ENCODE measurements at regions not wholly inside any gene's neighbourhood (a gene's known extent, or its start where the extent isn't known, plus 50 kb on each side); places are given as distances from the start of the nearest gene placed in this dataset.

DNA sequence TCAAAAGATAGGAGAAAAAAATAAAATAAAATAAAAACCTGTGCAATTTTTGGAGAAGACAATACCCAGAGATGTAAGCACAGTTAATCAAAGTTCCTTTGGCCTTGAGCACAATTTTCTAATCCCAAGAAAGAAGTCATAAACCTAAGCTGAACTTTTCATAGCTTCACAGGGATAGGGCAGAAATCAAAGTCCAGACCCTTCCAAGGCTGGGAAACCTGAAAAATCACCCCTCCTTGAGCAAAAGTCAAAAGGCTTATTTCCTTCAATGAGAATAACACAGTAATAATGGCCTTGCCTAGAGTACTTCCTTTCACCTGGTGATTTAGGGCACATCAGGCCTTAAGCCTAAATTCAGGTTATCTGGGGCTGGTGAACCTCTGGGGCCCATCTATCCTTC lies 415.0 kb upstream of the BTBD3 start:
- TF ChIP-seq, protein P1, sequence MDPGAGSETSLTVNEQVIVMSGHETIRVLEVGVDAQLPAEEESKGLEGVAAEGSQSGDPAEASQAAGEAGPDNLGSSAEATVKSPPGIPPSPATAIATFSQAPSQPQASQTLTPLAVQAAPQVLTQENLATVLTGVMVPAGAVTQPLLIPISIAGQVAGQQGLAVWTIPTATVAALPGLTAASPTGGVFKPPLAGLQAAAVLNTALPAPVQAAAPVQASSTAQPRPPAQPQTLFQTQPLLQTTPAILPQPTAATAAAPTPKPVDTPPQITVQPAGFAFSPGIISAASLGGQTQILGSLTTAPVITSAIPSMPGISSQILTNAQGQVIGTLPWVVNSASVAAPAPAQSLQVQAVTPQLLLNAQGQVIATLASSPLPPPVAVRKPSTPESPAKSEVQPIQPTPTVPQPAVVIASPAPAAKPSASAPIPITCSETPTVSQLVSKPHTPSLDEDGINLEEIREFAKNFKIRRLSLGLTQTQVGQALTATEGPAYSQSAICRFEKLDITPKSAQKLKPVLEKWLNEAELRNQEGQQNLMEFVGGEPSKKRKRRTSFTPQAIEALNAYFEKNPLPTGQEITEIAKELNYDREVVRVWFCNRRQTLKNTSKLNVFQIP (CRISPR knock-in tag; IDR thresholded peaks at IDR 0.05; ENCODE audit: borderline replicate concordance, low read depth), result no peak
- TF ChIP-seq RARB (CRISPR knock-in tag; IDR thresholded peaks at IDR 0.05), result no peak
- no peak for TF ChIP-seq CSDC2 (CRISPR knock-in tag; IDR thresholded peaks at IDR 0.05)
- TF ChIP-seq OSR1 (CRISPR knock-in tag; IDR thresholded peaks at IDR 0.05), result no peak
- TF ChIP-seq ZNF565 (CRISPR knock-in tag; conservative IDR thresholded peaks at IDR 0.05; ENCODE audit: low read depth), result no peak
- TF ChIP-seq GLIS3 (CRISPR knock-in tag; IDR thresholded peaks at IDR 0.05), result no peak
- no peak for TF ChIP-seq ESRRG (CRISPR knock-in tag; IDR thresholded peaks at IDR 0.05)
- no peak for TF ChIP-seq CSRNP3 (CRISPR knock-in tag; IDR thresholded peaks at IDR 0.05)
- TF ChIP-seq, protein P2, sequence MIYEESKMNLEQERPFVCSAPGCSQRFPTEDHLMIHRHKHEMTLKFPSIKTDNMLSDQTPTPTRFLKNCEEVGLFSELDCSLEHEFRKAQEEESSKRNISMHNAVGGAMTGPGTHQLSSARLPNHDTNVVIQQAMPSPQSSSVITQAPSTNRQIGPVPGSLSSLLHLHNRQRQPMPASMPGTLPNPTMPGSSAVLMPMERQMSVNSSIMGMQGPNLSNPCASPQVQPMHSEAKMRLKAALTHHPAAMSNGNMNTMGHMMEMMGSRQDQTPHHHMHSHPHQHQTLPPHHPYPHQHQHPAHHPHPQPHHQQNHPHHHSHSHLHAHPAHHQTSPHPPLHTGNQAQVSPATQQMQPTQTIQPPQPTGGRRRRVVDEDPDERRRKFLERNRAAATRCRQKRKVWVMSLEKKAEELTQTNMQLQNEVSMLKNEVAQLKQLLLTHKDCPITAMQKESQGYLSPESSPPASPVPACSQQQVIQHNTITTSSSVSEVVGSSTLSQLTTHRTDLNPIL (CRISPR knock-in tag; IDR thresholded peaks at IDR 0.05; ENCODE audit: low read depth), result no peak
